GM12872 (cell line): ENCODE measurements at regions not wholly inside any gene's neighbourhood (a gene's known extent, or its start where the extent isn't known, plus 50 kb on each side); places are given as distances from the start of the nearest gene placed in this dataset.

ENCODE experiments used
- TF ChIP-seq, protein P1 (sequence below): IDR thresholded peaks from 3 replicates; pipeline ENCODE4 v1.5.1; 2011; ENCODE audit warnings: low read depth, mild to moderate bottlenecking, low read length, moderate library complexity; ENCODE audit not compliant: insufficient read depth

GRCh38 chr3:31252216-31253185 lies 280.2 kb upstream of the STT3B start:
- TF ChIP-seq, protein P1, sequence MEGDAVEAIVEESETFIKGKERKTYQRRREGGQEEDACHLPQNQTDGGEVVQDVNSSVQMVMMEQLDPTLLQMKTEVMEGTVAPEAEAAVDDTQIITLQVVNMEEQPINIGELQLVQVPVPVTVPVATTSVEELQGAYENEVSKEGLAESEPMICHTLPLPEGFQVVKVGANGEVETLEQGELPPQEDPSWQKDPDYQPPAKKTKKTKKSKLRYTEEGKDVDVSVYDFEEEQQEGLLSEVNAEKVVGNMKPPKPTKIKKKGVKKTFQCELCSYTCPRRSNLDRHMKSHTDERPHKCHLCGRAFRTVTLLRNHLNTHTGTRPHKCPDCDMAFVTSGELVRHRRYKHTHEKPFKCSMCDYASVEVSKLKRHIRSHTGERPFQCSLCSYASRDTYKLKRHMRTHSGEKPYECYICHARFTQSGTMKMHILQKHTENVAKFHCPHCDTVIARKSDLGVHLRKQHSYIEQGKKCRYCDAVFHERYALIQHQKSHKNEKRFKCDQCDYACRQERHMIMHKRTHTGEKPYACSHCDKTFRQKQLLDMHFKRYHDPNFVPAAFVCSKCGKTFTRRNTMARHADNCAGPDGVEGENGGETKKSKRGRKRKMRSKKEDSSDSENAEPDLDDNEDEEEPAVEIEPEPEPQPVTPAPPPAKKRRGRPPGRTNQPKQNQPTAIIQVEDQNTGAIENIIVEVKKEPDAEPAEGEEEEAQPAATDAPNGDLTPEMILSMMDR, result no peak

- TF ChIP-seq, protein P1, result no peak
Observed at GRCh38 chr3:31253782-31254181, 278.9 kb upstream of the STT3B start.

- TF ChIP-seq, protein P1, result no peak
Observed at GRCh38 chr3:31254483-31254882, 278.2 kb upstream of the STT3B start.

DNA sequence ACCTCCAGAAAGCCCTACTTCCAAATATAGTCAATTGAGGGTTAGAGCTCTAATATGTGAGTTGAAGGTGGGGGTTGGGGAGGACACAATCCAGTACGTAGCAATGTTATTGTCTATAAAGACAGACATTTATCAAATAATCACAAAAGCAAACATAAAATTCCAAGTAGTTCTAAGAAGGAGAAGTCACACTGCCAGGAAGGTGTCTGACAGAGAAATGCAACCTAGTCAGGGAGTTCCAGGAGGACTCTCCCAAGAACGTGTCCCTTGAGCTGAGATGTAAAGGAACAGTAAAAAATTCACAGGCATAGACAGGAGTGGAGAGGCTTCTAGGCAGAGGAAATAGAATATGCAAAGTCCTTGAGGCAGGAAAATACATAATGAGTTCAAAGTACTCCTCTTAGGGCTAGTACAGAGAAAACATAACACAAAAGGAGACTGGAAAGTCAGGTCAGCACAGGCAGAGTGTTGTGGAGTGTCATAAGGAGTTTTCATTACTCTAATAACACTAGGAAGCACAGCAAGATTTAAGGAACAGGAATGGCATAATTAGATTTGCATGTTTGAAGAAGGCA lies 277.6 kb upstream of the STT3B start:
- TF ChIP-seq, protein P1, result no peak

DNA sequence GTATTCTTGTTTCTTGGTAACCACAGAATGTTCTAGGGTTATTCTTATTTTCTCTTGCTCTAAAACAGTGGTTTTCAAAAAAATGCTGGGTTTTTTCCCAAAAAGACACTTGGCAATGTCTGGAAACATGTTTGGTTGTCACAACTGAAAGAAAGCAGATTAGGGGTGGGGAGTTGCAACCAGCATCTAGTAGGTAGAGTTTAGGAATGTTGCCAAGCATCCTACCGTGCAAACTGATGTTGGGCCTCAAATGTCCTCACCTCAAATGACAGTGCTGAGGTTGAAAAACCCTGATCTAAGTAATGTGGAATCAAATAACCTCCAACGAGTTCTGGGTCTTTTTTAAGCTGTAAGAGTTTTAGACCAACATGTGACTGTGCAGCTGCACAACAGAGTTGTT lies 270.5 kb upstream of the STT3B start:
- TF ChIP-seq, protein P1, result no peak

DNA sequence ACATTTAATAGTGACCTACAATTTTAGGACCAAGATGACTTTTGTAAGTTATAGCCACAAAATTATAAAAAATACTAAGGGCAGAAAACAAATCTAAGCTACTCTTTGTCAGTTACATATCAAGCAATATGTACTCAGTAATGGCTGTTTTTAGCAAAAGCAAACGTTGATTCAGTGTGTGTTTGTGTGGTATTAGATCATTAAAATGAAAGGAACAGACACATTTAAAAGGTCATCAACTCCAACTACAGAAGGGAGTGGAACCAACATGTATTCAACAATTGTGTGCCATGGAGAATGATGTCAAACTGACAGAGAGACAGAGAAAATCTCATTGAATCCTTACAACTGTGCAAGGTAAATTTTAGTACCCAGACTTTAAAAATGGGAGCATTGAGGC lies 268.8 kb upstream of the STT3B start:
- TF ChIP-seq, protein P1, result no peak

DNA sequence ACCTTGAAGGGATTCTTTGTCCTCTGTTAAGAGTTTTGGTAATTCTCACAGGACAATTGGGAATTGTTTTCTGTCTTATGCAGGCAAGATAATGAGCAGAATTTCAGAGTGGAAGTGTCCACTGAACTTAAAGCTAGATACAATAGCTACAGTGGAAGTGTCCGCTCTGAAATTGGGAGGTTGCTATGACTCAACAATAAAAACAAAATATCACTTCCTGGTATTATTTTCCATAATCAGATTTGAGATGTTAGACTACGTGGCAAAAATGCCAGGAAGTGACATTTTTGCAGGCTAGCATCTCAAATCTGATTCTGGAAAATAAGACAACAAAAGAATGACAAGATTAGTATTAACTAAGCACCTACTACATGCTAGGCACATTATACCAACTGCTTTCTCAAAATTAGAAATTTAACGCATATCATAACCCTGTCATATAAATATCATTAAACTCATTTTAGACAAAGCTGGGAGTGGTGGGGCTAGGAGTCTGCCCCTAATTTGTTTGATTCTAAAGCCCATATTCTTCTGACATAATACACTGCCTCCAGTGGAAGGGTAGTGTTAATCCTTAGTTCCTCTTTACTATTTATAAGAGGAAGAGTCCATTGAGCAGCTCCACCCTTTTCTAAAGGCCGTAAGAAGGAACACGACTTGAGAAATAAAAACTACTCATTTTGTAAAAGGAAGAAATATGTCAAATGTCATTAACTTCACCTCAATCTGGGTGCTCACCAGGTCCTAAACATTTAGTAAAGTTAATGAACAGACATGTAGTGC lies 266.9 kb upstream of the STT3B start:
- TF ChIP-seq, protein P1, result no peak
